GM19328 (cell line): ENCODE measurements at regions not wholly inside any gene's neighbourhood (a gene's known extent, or its start where the extent isn't known, plus 50 kb on each side); places are given as distances from the start of the nearest gene placed in this dataset.

Source experiments
- ATAC-seq: cut with Tn5 transposase; IDR thresholded peaks from one replicate; pipeline ENCODE4 v1.9.1; 2021; ENCODE audit warnings: mild to moderate bottlenecking, moderate library complexity; ENCODE audit not compliant: unreplicated experiment

DNA sequence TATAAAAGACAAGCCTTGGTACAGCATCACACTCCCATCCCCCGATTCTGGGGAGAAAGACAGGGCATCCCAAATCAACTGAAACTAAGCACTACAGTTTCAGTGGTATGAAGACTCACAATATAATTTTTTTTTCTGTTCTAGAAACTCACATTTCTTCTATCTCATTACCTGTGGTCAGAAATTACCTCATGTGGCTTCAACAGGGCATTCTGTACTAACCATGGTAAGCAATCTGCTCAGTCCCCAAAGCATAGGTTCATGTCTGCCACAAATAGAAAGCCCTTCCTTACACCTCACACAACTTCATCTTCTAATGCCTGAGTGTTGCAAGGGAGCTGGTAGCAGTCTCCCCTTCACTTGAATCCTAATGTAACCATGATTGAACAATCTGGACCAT, 147.4 kb upstream of the POU2AF2 start:
- no peak for ATAC-seq

DNA sequence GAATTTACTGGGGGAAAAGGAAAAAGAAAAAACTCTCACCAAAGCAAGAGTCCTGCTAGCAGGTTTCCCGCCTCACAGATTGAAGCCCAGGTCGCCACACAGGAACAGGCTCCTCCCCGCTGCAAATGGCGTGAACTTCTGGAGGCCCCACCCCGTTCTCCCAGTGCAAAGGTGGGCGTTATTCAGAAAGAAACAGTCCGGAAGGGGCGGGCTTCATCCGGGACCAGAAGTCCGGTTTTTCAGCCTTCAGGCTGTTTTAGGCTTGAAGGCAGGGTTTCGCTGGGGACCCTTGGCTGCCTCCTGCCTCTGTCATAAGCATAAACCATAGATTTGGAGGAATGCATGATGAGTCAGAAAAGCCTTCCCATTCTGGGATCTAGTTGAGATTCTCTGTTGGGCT, 148.3 kb upstream of the POU2AF2 start:
- no peak for ATAC-seq

DNA sequence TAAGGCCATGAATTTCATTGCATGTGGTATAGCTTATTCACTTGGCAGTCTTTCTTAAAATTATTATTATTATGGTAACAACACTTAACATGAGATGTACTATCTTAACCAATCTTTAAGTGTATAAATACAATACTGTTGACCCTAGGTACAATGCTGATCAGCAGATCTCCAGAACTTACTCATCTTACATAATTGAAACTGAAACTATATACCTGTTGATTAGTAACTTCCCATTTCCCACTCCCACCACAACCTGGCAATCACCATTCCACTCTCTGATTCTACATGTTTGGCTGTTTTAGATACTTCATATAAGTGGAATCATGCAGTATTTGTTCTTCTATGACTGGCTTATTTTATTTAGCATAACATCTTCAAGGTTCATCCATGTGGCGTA, 150.2 kb upstream of the POU2AF2 start:
- no peak for ATAC-seq

DNA sequence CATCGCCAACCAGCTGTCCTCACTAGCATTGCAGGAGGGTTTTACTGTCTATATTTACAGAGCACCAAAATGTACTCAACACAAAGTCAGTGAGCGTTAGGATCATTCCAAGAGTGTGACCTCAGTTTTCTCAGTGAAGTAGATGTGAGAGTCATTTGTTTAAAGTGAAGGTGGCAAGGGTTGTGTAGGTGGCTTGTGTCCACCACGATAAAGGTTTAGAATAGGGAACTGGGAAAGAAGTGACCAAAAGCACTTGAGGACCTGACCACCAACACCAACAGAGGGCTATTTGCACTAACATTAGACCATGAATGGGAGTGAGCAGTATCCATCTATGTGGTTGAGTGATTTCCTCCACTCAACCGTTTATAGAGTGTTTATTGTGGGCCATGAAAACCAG, 152.5 kb upstream of the POU2AF2 start:
- ATAC-seq, result no peak

DNA sequence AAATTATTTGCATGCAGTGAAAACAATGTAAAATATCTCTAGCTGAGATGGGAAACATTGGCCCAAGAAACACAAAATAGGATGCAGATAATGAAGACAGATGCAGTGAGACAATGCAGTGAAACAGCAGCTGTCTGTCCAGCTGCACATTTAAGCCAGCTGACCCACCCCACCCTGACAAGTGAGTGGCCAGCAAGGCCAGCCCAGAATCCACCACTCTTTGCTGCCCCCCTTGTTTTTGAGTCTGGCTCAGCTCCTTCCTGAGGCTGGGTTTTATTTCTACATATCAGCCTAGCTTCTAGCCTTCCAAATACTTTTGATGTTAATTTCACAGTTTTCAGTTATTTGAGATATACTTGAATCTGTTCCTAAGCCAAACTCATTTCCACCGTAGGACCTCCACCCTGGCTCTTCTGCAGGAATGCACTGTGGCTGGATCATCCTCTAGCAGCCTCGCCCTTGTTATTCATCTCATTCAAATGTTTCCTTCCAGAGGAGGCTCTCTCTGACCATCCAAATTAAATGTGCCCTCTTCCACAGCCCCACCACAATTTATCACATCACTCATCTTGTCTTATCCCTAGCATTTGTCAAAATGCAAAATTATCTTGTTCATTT, 154.1 kb upstream of the POU2AF2 start:
- ATAC-seq, result no peak

DNA sequence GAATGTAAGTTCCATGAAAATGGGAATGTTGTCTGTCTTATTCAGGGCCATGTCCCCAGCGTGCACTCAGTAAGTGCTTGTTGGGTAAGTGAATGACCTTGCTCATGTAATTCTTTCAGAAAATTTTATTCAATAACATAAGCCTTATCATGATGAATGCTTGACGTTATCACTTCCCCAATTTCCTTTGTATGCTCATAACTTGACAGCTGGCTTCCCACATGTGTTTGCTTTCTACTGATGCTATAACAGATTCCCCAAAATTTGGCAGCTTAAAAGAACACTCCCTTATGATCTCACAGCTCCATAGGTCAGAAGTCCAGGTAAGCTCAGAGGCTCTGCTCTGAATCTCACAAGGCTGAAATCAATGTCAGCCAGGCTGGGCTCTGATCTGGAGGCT, 155.8 kb upstream of the POU2AF2 start:
- ATAC-seq, result no peak

DNA sequence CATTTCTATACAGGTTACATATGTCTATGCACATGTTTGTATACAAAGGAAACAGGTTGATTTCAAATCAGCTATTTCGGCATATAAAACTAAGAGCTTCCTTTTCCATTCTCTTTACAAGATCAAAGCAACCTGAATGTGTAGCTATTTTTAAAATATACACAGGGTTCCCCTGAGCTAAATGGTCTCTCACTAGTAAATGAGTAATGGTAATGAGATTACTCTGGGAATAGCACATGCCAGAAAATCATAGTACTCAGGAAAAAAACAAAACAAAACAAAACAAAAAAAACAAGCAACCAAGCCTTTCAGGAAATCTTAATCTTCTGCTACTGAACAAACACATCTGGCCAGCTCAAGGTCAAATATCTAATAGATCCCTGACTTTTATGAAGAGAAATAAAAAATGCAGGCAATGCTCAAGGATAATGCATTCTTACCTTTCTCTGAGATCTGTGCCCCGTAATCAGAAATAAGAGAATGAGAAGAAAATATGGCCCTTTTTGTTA, 156.6 kb upstream of the POU2AF2 start:
- no peak for ATAC-seq

DNA sequence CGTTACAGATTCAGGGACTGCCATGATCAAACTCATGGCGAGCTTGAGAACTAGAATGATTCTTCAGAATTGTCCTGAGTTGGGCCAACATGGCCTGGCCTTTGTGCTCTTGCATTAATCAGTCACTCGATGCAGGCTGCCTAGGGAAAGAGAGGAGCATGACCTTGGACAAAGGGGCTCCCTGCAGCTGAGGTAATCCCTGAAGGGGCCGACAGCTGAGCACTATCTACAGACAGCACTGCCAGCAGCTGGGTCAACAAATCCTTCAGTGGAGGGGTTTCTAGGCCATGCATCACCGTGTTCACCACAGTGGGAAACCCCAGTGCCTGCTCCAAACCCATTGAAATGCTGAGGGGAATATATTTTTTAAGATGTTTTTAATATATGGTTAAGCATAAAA, 159.5 kb upstream of the POU2AF2 start:
- no peak for ATAC-seq

DNA sequence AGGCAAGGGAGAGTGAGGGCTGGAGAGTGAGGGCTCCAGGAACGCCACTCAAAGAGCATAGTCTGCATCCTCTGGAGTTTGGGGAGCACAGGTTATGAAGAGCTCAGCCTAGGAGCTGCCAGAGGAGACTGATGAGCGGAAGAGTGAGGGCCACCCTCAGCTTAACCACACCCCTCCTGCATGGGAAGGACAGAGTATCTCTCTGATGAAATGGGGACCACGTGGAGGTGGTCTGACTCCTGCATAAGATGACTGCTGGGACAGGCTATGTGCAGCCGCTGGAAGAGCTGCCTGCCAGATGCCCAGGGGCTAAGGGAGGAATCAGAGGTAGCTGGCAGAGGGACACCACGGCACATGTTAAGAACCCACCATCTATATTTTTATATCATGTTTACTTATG, 162.9 kb upstream of the POU2AF2 start:
- no peak for ATAC-seq

DNA sequence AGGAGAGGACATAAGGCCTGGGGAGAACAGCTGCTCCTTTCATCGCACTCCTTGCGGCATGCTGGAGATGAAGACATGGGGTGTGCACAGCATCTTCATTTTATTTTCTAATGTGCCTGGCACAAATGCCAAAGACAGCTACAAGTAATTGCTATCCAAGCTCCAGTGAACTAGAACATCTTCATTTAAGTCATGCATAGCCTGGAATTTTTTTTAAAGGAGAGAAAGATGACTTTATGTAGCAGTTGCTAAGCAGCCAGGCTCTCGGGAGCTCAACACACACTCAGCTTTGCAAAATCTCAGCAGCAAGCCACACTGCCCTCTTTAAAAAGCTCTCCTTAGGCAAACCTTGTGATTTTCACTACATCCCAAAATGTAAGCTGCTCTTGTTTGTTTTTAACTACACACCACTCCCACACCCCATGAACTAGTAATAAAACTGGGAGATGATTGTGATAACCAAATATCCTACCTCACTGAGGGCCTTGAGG, 164.5 kb upstream of the POU2AF2 start:
- no peak for ATAC-seq

DNA sequence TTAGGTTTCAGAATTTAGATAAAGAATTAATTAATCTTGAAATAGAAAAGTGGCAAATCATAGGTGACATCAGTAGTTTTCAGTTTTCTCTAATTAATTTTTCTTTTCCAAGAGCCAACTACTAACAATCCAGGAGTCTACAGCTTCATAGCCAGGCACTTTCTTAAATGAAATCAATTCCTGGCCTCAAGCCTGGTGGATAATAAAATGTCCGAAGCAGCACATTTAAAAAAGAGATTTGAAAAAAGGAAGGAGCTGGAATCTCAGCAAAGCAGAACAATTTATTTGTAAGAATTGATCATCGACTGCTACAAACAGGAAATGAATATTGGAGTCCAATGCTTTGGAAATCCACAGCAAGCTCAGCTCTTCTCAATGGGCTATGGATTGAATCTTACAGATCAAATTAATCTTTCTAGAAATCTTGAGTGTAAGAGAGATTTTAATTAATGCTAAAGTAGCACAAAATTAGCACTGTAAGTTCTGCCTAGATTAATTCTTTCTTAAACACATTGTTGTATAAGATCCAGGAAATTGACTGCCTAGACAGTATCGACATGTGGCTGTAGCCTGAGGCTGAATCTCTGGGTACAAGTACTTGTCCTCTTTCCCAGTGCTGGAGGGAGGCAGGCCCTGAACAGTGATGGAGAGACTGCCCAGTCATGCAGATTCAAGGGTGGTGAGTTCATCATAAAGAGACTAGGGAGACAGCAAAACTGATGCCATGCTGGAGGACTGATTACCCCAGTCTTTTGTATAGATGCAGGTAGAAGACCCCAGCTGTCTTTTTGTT, 167.8 kb upstream of the POU2AF2 start:
- ATAC-seq, result no peak

DNA sequence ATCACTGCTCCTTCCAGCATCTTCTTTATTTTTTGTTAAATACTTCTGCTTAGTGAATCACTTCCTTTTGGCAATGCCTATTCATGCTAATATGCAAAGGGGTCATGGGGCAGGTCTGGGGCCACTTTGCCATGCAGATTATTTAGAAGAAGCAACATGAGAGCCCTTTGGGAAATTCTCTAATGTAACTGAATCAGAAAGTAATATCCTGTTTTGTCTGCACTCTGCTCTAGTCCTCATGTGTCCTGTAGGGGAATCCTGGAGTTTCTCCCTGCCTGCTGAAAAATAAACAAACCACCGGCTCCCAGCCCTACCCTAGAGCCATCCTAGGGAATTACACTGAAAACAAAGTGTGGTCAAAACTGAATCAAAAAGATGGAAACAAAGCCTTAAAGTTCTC, 176.5 kb upstream of the POU2AF2 start:
- ATAC-seq, result no peak

DNA sequence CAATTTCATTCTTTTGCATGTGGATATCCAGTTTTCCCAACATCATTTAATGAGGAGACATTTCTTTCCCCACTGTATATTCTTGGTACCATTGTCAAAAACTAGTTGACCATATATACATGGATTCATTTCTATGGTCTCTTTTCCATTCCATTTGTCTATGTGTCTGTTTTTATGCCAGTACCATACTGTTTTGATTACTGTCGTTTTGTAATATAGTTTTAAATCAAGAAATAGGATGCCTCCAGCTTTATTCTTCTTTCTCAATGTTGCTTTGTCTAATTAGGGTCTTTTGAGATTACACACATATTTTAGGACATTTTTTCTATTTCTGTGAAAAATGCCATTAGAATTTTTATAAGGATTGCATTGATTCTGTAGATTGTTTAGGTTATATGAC, 177.5 kb upstream of the POU2AF2 start:
- no peak for ATAC-seq

DNA sequence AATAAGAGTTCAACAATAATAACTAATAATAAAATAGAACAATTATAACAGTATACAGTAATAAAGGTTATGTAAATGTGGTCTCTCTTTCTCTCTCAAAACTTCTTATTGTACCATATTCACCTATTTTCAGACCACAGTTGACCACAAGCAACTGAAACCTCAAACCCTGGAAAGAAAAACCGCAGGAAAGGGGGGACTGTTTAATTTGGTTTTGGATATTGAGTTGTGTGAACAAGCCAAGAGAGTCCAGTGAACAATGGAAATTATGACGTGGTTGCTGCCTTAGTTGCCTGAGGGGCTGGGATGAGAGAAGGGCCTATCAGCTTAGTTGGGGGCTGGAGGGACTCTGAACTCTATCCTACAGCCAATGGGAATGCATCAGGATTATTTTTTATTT, 178.7 kb upstream of the POU2AF2 start:
- ATAC-seq, result no peak

DNA sequence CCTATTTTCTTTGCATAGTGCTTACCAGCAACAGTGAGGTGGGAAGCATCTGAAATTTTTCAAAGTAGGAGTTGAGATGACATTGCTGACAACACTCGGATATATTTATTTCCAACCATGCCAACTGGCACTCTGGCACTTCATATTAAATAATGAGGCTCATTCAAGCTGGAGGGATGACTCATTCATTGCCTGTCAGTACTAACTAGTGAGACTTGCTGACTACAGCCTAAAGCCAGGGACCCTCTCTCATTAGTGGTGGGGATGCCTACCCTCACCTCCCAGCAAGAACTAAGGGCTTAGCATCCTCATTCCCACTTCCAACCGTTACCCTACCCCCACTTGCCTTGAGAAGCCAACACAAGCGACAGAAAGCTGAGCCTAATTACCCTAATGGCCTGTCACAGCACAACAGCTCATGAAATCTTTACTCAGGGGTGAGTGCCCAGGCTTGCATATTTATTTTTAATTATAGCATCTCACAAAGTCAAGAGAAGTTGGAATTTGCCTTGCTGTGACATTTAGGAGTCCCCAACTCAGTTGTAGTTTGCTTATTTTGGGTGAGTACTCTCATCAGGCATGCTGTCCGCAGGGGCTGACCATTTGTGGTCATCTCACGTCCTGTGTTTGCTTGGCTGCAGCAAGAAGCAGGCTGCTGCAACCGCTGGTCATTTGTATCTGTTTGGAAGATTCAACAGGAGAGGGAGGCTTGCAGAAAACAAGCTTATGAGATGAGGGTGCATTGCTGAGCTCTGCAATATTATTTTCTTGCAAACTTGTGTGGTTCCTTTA, 181.6 kb upstream of the POU2AF2 start:
- ATAC-seq, result no peak

DNA sequence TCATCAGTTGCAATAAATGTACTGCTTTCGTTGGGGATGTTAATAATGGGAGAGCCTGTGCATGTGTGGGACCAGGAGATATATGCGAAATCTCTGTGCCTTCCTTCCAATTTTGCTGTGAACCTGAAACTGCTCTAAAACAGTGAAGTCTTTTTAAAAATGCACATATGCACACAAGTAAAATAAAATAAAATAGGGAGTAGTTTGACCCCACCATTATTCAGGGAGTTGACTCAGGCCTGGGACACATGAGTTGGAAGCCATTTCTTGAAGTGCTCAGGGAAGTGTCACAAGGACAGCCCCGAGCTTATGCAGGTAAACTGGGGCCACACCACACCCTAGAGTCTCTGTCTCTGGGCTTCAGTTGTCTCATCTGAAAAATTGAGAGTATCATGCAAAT, 183.1 kb upstream of the POU2AF2 start:
- ATAC-seq, result no peak

DNA sequence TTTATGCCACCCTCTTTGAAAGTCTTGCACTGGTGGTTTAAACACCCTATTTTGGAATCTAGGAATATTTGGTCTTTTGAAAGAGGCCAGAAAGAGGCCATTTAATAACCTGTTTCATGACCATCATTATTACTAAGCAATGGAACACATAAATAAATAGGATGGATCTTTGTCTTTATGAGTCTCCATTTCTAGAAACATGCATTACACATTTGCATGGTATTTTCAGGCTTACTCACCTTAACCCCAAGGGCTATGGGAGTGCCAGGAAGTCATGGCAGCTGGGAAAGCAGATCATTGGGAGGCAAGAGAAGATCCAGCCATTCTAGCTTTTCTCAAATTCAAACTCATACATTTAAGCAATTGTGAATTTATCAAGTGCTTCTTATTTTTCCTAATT, 185.8 kb upstream of the POU2AF2 start:
- no peak for ATAC-seq

DNA sequence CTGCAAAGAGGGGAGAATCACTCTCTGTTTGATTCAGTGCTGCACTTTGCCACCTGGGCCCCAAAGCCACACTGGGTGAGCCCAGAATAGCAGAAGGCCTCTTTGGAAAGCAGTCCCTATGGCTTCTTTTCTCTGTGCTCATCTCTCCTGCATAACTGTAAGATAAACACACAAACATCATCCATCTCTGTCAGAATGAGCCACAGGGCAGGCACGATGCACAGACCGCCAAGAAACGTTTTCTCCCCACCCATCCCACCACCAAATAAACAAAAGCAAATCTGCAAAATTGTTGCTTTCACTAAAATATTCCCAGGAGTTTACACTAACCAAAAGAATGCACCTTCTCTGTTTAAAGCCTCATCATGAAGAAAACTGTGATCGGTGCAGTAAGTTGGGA, 196.4 kb upstream of the POU2AF2 start:
- ATAC-seq, result no peak

DNA sequence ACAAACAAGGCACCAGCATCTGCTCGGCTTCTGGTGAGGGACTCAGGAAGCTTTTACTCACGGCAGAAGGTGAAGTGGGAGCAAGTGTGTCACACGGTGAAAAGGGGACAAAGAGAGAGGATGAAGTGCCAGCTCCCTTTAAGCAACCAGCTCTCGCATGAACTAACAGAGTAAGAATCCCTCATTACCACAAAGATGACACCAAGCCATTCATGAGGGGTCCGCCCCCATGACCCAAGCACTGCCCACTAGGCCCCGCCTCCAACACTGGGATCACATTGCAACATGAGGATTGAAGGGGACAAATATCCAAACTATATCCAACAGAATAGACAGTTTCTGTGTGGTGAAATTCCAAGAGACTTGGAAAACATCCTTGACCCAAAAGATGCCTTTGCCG, 198.2 kb upstream of the POU2AF2 start:
- ATAC-seq, result no peak

DNA sequence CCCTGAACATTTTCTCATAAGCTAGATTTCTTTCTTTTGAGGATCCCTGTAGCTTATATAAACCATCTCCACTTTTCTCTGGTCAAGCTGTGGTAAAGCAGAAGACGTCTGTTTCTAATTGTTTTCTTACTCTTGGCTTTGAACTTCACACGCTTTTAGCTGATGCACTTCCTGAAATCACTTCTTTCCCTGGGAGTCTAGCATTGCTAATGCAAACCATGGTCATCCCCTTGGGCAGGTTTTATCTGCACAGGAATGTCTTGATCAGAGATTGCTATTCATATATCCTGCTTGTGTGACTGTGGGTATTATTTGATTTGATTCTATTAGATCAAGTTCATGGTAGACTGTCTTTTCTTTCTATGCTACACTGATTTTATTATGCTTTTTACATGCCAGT, 199.2 kb upstream of the POU2AF2 start:
- ATAC-seq, result no peak

DNA sequence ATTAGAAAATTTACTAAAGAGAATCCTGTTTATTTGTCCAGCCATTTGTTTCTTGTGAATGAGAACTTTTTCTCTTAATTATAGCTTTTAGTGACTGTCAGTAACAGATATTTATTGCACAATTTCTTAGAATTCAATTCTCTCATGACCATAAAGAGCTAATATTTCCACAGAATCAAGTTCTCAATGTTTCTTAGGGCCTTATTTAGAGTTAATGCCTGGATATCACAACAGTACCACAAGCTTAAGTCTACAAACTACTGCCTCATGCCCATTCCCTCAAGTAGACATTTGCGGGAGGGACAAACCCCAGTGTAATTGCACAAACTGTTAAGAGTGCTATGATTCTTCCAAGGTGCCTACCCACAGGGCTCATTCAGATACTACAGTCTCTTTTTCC, 199.7 kb upstream of the POU2AF2 start:
- no peak for ATAC-seq

DNA sequence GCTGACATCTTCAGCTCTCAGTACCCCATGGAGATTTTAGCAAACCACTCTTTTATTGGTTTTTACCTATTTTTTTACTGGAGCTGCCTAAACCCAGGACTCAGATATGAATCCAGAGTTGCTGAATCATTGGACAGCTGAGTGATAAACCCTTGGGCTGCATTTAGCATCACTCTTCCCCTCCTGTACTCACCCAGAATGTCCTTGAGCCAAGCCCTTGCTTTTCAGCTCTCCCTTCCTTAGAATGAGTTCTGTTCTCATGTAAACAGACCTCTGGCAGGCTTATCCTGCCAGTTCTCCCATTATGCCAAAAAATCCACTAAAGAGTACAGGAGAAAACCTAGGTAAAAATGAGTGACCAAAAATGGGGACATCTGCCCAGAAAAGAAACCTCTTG, 200.1 kb upstream of the POU2AF2 start:
- ATAC-seq, result no peak
